Transverse colon (tissue), 4 donors: ENCODE measurements at regions not wholly inside any gene's neighbourhood (a gene's known extent, or its start where the extent isn't known, plus 50 kb on each side); places are given as distances from the start of the nearest gene placed in this dataset.

ENCODE experiments used
- POLR2A ChIP-seq: fragments of 450-650 bp; IDR thresholded peaks from one replicate; pipeline ENCODE4 v1.6.1; 2016; ENCODE audit warnings: antibody characterized with exemption, mild to moderate bottlenecking, moderate library complexity
- POLR2AphosphoS5 ChIP-seq, 3 donors: sonication (generic); formaldehyde crosslinking; IDR thresholded peaks; one replicate each; pipeline ENCODE4 v1.6.1; 2016; ENCODE audit warnings: antibody characterized with exemption in 3 of 3
- TF ChIP-seq, protein P1 (sequence below), 5 experiments: fragments of 200-600 bp in 3 of 5; fragments of 450-650 bp in 2 of 5; sonication (generic) in 3 of 5; IDR thresholded peaks; 1 replicate in 2 of 5; 2 replicates in 3 of 5; pipeline ENCODE4 v1.5.1; 2016 to 2017; ENCODE audit warnings: antibody characterized with exemption in 5 of 5, inconsistent platforms in 3 of 5, mild to moderate bottlenecking in 2 of 5, moderate library complexity in 1 of 5

DNA sequence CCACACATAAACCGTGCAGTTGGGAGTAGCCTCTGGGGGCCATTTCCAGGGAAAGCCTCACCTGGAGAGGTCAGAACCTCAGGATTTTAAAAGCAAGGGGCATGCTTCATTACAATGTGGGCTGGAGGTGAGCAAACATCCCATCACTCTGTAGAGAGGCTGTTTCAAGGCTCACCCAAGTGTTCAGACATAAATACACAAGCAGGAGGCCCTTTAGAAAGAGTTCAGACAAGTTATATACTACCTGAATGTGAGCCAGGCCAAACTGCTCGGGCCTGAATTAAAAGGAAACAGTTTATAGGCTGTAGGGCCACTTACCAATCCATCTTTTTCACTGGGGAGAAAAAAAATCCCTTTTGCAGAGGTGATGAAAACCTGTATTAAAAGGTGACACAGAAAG lies 540.0 kb upstream of the ZEB2 start:
- TF ChIP-seq POLR2A (no peak), POLR2AphosphoS5 (IDR thresholded peaks at IDR 0.05) (no peak)
- TF ChIP-seq, protein P1, sequence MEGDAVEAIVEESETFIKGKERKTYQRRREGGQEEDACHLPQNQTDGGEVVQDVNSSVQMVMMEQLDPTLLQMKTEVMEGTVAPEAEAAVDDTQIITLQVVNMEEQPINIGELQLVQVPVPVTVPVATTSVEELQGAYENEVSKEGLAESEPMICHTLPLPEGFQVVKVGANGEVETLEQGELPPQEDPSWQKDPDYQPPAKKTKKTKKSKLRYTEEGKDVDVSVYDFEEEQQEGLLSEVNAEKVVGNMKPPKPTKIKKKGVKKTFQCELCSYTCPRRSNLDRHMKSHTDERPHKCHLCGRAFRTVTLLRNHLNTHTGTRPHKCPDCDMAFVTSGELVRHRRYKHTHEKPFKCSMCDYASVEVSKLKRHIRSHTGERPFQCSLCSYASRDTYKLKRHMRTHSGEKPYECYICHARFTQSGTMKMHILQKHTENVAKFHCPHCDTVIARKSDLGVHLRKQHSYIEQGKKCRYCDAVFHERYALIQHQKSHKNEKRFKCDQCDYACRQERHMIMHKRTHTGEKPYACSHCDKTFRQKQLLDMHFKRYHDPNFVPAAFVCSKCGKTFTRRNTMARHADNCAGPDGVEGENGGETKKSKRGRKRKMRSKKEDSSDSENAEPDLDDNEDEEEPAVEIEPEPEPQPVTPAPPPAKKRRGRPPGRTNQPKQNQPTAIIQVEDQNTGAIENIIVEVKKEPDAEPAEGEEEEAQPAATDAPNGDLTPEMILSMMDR (IDR thresholded peaks at IDR 0.05) = no peak
